GM23338 (cell line): ENCODE measurements at regions not wholly inside any gene's neighbourhood (a gene's known extent, or its start where the extent isn't known, plus 50 kb on each side); places are given as distances from the start of the nearest gene placed in this dataset.

Experiments
- ATAC-seq: fragments of 200-7000 bp; cut with Tn5 transposase; 3 replicates; pipeline ENCODE4 v1.9.1; 2020
- DNase-seq: peaks from one replicate; pipeline ENCODE4 v3.0.0-alpha.2; 2015; ENCODE audit warnings: low spot score
- H2AFZ ChIP-seq: fragments of 200-600 bp; sonication (generic); 2 replicates; pipeline ENCODE4 v1.8.0; 2016; ENCODE audit warnings: antibody characterized with exemption, mild to moderate bottlenecking, moderate library complexity
- H3F3A ChIP-seq: fragments of 200-600 bp; sonication (generic); replicated peaks from 2 replicates; pipeline ENCODE4 v1.8.0; 2017; ENCODE audit warnings: antibody characterized with exemption, mixed run types, low read depth
- H3K27ac ChIP-seq: fragments of 200-600 bp; sonication (generic); 2 replicates; pipeline ENCODE4 v1.6.1; 2016; ENCODE audit warnings: low read depth
- H3K27me3 ChIP-seq: fragments of 200-600 bp; sonication (generic); 2 replicates; pipeline ENCODE4 v1.8.0; 2016; ENCODE audit warnings: mild to moderate bottlenecking, mixed run types, moderate library complexity; ENCODE audit not compliant: insufficient read depth
- H3K36me3 ChIP-seq: fragments of 200-600 bp; sonication (generic); 2 replicates; pipeline ENCODE4 v1.8.0; 2016; ENCODE audit warnings: mild to moderate bottlenecking; ENCODE audit not compliant: insufficient read depth
- H3K4me1 ChIP-seq: fragments of 200-600 bp; sonication (generic); 2 replicates; pipeline ENCODE4 v1.8.0; 2016; ENCODE audit warnings: mild to moderate bottlenecking, moderate library complexity; ENCODE audit not compliant: insufficient read depth
- H3K4me2 ChIP-seq: fragments of 200-600 bp; sonication (generic); 2 replicates; pipeline ENCODE4 v1.7.1; 2017; ENCODE audit warnings: mixed run types
- H3K4me3 ChIP-seq: fragments of 200-600 bp; sonication (generic); 2 replicates; pipeline ENCODE4 v1.6.1; 2016; ENCODE audit warnings: mixed run types
- H3K79me2 ChIP-seq: fragments of 200-600 bp; sonication (generic); replicated peaks from 2 replicates; pipeline ENCODE4 v1.8.0; 2017; ENCODE audit warnings: mild to moderate bottlenecking; ENCODE audit not compliant: insufficient read depth
- H3K9me2 ChIP-seq: fragments of 200-600 bp; sonication (generic); 2 replicates; pipeline ENCODE4 v1.8.0; 2017; ENCODE audit not compliant: insufficient read depth
- H4K20me1 ChIP-seq: fragments of 200-600 bp; sonication (generic); replicated peaks from 2 replicates; pipeline ENCODE4 v1.8.0; 2017; ENCODE audit warnings: mild to moderate bottlenecking; ENCODE audit not compliant: insufficient read depth
- H3K27ac Mint-ChIP-seq: 2 replicates; pipeline ENCODE4 v1.8.0; 2020; ENCODE audit warnings: inconsistent platforms, mild to moderate bottlenecking, moderate library complexity, mixed read lengths
- H3K27me3 Mint-ChIP-seq: 3 replicates; pipeline ENCODE4 v1.8.0; 2022; ENCODE audit warnings: low read depth, mild to moderate bottlenecking, moderate library complexity, mixed read lengths, inconsistent platforms; ENCODE audit not compliant: insufficient read depth, poor library complexity
- H3K36me3 Mint-ChIP-seq: 3 replicates; pipeline ENCODE4 v1.8.0; 2021; ENCODE audit warnings: low read depth, mild to moderate bottlenecking, inconsistent platforms, moderate library complexity, mixed read lengths
- H3K4me1 Mint-ChIP-seq: 3 replicates; pipeline ENCODE4 v1.8.0; 2020; ENCODE audit warnings: mild to moderate bottlenecking, inconsistent platforms, mixed read lengths
- H3K4me3 Mint-ChIP-seq: 3 replicates; pipeline ENCODE4 v1.8.0; 2021; ENCODE audit warnings: moderate library complexity, mild to moderate bottlenecking, inconsistent platforms, mixed read lengths
- H3K9me3 Mint-ChIP-seq: 3 replicates; pipeline ENCODE4 v1.8.0; 2020; ENCODE audit warnings: moderate library complexity, mild to moderate bottlenecking, inconsistent platforms, mixed read lengths
- CREB1 ChIP-seq: fragments of 250-450 bp; sonication (Bioruptor Pico); IDR thresholded peaks from 2 replicates; pipeline ENCODE4 v1.5.0; 2020; ENCODE audit warnings: low read depth, mild to moderate bottlenecking, moderate library complexity
- CTCF ChIP-seq, 2 experiments: fragments of 200-600 bp in 1 of 2; sonication (generic) in 1 of 2; conservative IDR thresholded peaks; 2 replicates each; pipeline versions ENCODE4 v1.5.1 to v1.6.1; 2016 to 2017; ENCODE audit warnings: antibody characterized with exemption in 2 of 2, low read depth in 2 of 2, mild to moderate bottlenecking in 2 of 2, moderate library complexity in 1 of 2
- ETS1 ChIP-seq: IDR thresholded peaks from 2 replicates; pipeline ENCODE4 v1.6.1; 2016; ENCODE audit warnings: antibody characterized with exemption
- EZH2 ChIP-seq: fragments of 200-600 bp; sonication (generic); IDR thresholded peaks from one replicate; pipeline ENCODE4 v1.8.0; 2017; ENCODE audit warnings: antibody characterized with exemption, mild to moderate bottlenecking, low read depth; ENCODE audit not compliant: unreplicated experiment
- EZH2phosphoT487 ChIP-seq: fragments of 200-600 bp; sonication (generic); IDR thresholded peaks from one replicate; pipeline ENCODE4 v1.8.1; 2018; ENCODE audit warnings: antibody characterized with exemption; ENCODE audit not compliant: unreplicated experiment
- JUNB ChIP-seq: IDR thresholded peaks from one replicate; pipeline ENCODE4 v1.6.1; 2016; ENCODE audit warnings: antibody characterized with exemption; ENCODE audit not compliant: unreplicated experiment
- NANOG ChIP-seq: IDR thresholded peaks from 2 replicates; pipeline ENCODE4 v1.6.1; 2016; ENCODE audit warnings: antibody characterized with exemption, borderline replicate concordance
- POLR2AphosphoS5 ChIP-seq: IDR thresholded peaks from 2 replicates; pipeline ENCODE4 v1.6.1; 2016; ENCODE audit warnings: antibody characterized with exemption, low read depth
- REST ChIP-seq: IDR thresholded peaks from one replicate; pipeline ENCODE4 v1.6.1; 2018; ENCODE audit warnings: antibody characterized with exemption; ENCODE audit not compliant: unreplicated experiment
- STAT1 ChIP-seq: IDR thresholded peaks from one replicate; pipeline ENCODE4 v1.6.1; 2016; ENCODE audit warnings: antibody characterized with exemption; ENCODE audit not compliant: unreplicated experiment
- ZNF331 ChIP-seq: fragments of 250-450 bp; sonication (Bioruptor Pico); IDR thresholded peaks from 2 replicates; pipeline ENCODE4 v1.5.0; 2020; ENCODE audit warnings: low read depth, mild to moderate bottlenecking, moderate library complexity
- ZNF462 ChIP-seq: fragments of 250-450 bp; sonication (Bioruptor Pico); IDR thresholded peaks from 2 replicates; pipeline ENCODE4 v1.5.0; 2020; ENCODE audit warnings: mild to moderate bottlenecking, moderate library complexity

- TF ChIP-seq CREB1 (no peak), EZH2 (no peak)
These were observed 489.1 kb downstream of the SMARCA1 start (continued) for GRCh38 chrX:129034196-129034595.

- H3K4me3 Mint-ChIP-seq = no peak overlapping the region
- TF ChIP-seq REST (no peak), ZNF462 (no peak), ZNF331 (CRISPR knock-in tag) (no peak), ETS1 (no peak), NANOG (no peak), POLR2AphosphoS5 (no peak), STAT1 (no peak), EZH2phosphoT487 (no peak), CTCF (conservative IDR thresholded peaks at IDR 0.05; ENCODE audit: low read depth in 2 of 2) (no peak), JUNB (no peak)
- no peaks in the 10 kb centered on the region for H3K36me3 ChIP-seq
- H3K4me1 Mint-ChIP-seq = peaks cover 5% of the 10 kb centered on the region; the same call in 2 of the 3 replicates
- no peaks in the 10 kb centered on the region for H3K9me2 ChIP-seq
- ATAC-seq (no peak), DNase-seq (no peak)
- H3K4me2 ChIP-seq = no peak overlapping the region
- H3K27me3 ChIP-seq = no peaks in the 10 kb centered on the region
- H3K9me3 Mint-ChIP-seq = peaks cover 6% of the 10 kb centered on the region; the same call in 1 of the 3 replicates
- no peak overlapping the region for H3K27ac ChIP-seq
- no peaks in the 10 kb centered on the region for H4K20me1 ChIP-seq
- no peaks in the 10 kb centered on the region for H3F3A ChIP-seq
- H3K4me1 ChIP-seq = 0 out of 2 replicates have a peak, but pooled peaks cover 7% of the 10 kb centered on the region
- H3K79me2 ChIP-seq = no peaks in the 10 kb centered on the region
- no peak overlapping the region for H3K27ac Mint-ChIP-seq
- no peaks in the 10 kb centered on the region for H3K27me3 Mint-ChIP-seq
- H3K36me3 Mint-ChIP-seq = peaks cover 6% of the 10 kb centered on the region; the same call in 2 of the 3 replicates
- H2AFZ ChIP-seq = no peak overlapping the region
- no peak overlapping the region for H3K4me3 ChIP-seq
These were observed 497.1 kb downstream of the SMARCA1 start for GRCh38 chrX:129026202-129026601.
